ENCODE measurements at regions not wholly inside any gene's neighbourhood (a gene's known extent, or its start where the extent isn't known, plus 50 kb on each side); places are given as distances from the start of the nearest gene placed in this dataset.

DNA sequence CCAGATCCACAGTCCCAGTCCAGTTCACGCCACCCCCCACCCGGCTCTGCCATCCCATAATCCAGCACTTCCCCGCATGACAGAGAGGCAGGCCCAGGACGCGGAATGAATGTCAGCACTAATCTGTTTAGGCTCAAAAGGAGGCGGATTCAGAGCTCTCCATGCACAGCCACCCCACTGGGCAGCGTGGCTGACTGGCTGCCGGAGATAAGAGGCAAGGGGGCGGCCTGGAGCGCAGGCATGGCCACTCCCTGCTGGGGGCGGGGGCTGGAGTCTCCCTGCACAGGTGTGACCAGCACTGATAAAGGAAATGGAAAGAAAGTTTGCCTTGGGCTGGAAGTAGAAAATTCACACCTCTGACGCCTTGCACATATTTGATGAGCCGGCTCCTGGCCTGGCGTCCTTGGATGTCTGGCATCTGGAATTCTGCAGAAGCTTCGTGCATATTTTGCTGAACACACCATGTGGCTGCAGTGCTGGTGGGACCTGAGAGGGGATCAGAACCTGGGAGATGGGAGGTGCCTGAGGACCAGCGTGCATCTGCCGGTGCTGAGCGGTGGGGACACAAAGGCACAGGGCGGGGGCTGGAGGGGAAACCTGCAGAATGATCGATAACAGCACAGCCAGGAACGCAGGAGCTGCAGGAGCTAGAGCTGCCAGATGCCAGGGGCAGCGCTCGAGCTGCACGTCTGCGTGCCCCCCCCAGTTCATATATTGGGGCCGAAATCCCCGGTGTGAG is 344.4 kb downstream of the CTTN start:
- DNase-seq (ENCODE audit: low read depth), result no peak

DNA sequence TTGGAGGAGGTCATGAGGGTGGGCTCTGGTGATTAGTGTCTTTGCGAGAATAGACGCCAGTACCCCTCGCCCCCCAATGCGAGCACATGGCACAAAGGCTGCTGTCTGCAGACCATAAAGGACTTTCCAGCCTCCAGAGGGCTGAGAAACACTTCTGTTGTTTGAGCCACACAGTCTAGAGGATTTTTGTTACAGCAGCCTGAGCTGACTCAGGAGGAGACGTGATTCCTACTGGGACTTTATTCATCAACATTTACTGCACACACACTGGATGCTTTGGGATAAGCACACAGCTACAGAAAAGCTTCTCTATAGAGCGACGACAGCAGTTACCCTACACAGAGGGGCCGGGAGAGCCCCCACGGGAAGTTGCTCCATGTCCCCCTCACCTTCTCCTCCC is 345.0 kb downstream of the CTTN start:
- DNase-seq (ENCODE audit: low read depth), result no peak

DNA sequence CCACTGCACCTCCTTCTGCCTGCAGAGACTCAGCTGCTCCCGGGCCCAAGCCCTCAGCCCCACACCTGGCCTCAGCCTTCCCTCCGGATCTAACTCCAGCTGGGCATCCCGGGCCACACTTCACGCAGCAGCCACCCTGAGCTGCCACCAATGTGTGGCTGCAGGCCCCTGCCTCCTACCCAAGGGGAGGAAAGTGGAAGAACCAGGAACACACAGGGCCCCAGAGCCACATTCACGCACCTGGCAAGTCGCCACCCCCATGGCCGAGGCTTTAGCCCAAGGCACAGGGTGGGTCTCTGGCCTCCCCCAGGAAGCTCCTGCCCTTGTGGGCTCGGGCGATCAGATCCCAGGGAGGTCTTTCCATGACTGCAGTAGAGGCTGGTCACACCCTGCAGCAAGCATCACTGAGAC is 345.6 kb downstream of the CTTN start:
- no peak for DNase-seq (ENCODE audit: low read depth)

DNA sequence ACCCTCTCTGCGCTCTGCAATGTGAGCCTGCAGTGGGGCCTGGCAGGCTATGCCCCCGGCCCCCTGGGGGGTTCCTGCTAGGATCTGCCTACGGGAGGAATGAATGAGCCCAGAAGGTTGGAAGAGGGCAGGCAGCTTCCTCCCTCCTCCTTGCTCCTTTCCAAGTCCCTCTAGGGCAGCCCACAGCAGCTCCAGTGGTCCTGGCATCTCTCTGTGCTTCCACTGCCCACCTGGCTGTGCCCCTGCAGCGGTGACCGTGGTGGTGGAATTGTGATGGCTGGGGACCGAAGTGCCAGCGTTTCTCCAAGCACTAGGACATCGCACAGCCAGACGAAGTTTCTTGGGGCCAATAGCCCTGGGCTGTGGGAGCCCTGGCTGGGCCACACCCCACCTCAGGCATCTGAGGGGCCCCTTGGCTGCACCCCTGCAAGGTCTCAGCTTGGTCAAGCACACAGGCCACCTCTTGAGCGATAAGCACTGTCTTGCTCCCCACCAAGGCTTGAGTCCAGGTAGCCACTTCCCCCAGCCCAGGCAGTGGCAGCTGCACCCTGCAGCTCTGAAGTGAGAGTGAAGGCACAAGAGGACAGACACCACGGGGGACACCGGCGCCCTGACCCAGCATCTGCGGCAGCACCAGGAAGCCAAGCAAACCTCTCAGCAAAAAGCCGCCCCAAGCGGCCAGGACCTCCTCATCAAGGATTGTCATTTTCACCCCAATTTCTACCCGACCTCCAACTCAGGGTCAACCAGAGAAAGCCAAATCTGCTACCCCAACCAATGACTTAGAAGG is 346.3 kb downstream of the CTTN start:
- DNase-seq (ENCODE audit: low read depth), result no peak

DNA sequence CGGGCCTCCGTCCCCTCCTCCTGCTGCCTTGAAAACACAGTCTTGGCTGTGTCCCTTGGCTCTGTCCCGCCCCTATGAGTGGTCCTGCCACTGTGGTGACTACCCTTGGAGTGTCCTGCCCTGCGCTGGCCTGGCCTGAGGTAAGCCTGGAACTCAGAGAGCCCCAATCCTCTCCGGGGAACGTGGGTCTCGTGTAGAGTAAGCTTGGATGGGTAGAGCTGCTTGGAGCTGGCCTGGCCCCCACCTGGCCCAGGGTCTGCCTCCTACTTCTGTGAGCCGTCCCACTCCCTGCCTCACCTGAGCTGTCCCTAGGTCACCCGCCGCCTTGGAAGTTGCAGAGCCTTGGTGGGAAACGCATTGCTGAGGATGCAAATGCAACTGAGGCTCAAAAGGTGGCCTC is 347.1 kb downstream of the CTTN start:
- DNase-seq (ENCODE audit: low read depth), result no peak

DNA sequence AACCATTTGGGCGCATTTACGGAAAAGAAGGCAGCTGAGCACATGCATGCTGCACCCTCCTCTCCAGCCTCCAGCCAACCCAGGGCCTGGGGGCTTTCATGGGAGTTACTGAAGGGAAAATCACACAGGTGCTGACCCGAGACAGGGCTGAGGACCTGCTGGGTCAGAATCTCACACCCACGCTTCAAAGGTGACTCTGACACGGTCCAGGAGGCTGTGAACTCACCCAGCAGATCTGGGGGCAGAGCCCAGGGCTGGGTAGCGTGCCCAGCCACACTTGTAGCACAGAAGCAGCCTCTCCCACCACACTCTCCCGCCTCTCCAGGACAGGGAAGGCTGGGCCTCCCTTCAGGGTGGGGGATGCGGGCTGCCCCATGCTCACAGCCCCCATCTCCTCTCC is 347.6 kb downstream of the CTTN start:
- no peak for DNase-seq (ENCODE audit: low read depth)

GRCh38 chr11:70746351-70746750 is 348.0 kb downstream of the CTTN start:
- DNase-seq (ENCODE audit: low read depth), result no peak

GRCh38 chr11:70747285-70747684 is 349.0 kb downstream of the CTTN start:
- no peak for DNase-seq (ENCODE audit: low read depth)

DNA sequence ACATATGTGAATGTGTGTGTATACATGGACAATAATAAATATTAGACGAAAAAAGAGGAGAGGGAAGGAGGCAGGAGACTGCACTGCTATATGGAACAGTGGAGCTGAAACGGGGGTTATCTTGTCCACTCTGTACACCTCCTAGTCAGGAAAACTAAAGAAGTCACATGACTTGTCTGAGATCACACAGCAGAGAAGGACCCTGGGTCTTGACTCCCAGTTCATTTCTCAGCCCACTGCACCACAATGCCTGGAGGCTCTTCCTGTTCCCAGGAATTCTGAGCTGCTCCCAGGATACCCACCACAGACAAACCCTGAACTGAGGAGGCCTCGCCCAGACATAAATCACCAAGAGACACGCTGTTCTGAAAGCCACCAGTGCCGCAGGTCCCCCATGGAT is 349.6 kb downstream of the CTTN start:
- no peak for DNase-seq (ENCODE audit: low read depth)

DNA sequence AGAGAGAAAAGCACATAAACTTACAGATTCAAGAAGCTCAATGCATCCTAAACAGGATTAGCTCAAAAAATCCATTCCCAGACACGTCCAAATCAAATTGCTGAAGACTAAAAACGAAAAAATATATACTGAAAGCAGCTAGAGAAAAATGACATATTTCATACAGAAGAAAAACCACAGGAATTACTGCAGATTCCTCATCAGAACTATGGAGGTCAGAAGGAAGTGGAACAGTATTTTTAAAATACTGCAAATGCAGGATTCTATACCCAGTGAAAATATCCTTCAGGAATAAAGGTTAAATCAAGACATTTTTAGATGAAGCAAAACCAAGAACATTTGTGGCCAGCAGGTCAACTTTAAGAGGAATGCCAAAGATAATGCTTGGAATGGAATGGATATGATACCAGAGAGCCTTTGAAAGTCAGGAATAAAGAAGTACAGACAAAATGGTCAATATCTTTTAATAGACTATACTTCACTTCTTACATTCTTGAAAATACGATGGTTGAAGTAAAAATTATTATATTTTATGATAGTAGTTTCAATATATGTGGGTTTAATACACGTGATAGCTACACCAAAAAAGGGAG is 352.9 kb downstream of the CTTN start:
- no peak for DNase-seq (ENCODE audit: low read depth)

DNA sequence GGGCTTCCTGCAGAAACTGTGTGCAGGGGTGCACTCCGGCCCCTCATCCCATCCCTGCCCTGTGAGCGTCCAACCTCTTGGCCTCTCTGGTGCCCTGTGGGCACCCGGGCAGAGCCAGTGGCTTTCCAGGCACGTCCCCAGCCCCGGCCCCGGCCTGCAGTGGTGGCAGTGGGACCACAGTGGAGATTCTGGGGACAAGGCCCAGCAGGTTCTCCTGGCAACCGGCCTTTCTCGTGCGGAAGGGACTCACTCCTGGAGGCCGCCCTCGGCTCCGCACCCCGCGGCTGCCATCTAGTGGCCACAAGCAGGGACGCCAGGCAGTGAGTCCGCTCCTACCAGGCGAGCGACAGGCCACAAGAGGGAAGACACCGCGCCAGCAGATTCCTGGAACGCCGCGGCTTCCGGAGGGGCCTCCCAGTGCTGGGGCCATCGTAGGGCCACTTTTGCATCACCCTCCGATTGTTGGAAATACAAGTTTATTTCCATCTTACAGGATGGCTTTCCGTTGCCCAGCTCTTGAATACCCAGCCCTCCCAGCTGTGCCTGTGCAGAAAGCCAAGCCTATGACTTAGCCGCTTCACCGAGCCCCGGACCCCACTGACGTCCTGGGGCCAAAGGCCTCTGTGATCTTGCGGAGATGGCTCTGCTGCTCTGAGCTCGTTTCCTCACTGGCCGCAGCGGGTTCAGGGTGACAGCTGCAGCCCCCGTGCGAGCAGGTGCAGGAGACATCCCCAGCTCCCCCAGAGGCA is 357.3 kb downstream of the CTTN start:
- peak; percentile 15 for DNase-seq (ENCODE audit: low read depth)

- DNase-seq (ENCODE audit: low read depth), result no peak
These were observed 358.0 kb downstream of the CTTN start for GRCh38 chr11:70756341-70756740.

DNA sequence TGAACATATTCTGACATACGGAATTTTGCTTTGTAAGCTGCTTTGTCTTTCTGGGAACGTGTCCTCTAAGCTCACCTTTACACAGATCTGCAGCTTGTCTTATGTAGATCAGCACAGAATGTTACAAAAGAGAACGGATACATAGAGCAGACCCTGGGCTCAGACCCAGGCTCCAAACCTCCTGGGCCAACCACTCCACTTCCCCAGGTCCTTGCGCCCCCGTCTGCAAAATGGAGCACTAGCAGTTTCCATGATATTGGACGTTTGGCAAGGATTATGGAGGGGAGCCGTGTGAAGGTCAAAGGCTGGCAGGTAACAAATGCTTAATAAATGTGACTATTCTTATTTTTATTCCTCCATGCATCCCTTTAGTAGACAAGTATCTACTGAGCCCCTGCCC is 358.4 kb downstream of the CTTN start:
- DNase-seq (ENCODE audit: low read depth), result no peak

DNA sequence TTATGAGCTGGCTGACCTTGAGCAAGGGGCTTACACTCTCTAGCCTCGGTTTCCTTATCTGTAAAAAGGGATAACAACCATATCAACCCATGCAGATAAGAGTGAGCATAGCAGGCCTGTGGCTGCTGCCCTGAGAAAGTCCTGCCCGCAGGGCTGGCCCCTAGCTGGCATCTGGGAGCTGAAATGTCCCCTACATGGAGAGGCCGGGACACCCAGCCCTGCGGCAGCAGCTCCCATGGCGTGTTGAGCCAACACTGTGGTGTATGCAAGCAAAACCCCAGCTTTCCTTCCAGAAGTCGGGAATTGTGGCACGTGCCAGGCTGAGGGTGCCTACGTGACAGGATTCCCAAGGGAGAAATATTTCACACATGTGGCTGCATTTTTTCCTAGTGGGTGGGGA is 358.9 kb downstream of the CTTN start:
- DNase-seq (ENCODE audit: low read depth), result no peak

- no peak for DNase-seq (ENCODE audit: low read depth)
These were observed 359.9 kb downstream of the CTTN start for GRCh38 chr11:70758206-70758605.

DNA sequence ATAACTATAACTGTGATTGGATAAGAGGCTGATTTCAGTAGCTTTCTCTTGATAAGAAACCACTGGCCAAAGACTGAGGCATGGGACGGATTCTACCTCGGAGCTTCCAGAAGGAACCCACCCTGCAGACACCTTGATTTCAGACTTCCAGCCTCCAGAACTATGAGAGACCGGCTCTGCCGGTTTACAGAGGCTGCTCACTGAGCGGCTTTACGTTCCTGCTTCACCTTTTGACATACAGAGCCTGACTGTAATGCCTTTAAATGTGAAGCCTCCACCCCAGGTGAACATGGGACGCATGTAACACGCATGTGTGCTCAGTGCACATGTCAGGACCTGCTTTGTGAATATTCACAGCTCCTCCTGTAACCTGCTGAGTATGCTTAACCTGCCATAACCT is 361.5 kb downstream of the CTTN start:
- no peak for DNase-seq (ENCODE audit: low read depth)

GRCh38 chr11:70760416-70761020 is 362.2 kb downstream of the CTTN start:
- no peak for DNase-seq (ENCODE audit: low read depth)

- no peak for DNase-seq (ENCODE audit: low read depth)
These were observed 363.0 kb downstream of the CTTN start for GRCh38 chr11:70761094-70761907.

GRCh38 chr11:70761908-70762337 is 363.6 kb downstream of the CTTN start:
- DNase-seq (ENCODE audit: low read depth), result no peak

DNA sequence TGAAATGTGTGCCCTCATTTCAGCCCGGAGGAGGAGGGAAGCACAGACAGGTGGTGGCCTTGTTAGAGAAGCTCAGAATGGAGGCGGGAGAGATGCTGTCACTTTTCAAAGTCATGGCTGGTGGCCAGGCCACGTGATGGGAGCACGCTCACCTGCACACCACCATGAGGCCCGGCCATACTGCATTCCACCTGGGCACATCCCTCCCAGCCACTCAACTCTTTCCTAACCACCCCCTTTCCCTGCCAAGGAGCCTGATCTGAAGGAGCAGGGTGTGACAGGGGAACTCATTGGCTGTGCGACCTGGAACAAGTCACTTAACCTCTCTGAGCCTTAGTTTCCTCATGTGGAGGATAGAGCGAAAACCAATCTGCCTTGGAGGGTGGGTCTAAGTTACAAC is 364.5 kb downstream of the CTTN start:
- no peak for DNase-seq (ENCODE audit: low read depth)

- DNase-seq (ENCODE audit: low read depth), result no peak
These were observed 365.3 kb downstream of the CTTN start for GRCh38 chr11:70763606-70764005.
